Endodermal cell (in vitro differentiated cells): ENCODE measurements at regions not wholly inside any gene's neighbourhood (a gene's known extent, or its start where the extent isn't known, plus 50 kb on each side); places are given as distances from the start of the nearest gene placed in this dataset.

Source experiments
- DNase-seq: peaks from one replicate; pipeline ENCODE4 v3.0.0-alpha.2; 2017
- H3K27ac ChIP-seq: 2 replicates; pipeline ENCODE4 v1.5.1; 2013; ENCODE audit warnings: mild to moderate bottlenecking, low read depth, low read length, moderate library complexity
- H3K27me3 ChIP-seq: 2 replicates; pipeline ENCODE4 v1.6.1; 2013; ENCODE audit warnings: mild to moderate bottlenecking, low read length, moderate library complexity; ENCODE audit not compliant: insufficient read depth, control insufficient read depth, poor library complexity, severe bottlenecking
- H3K36me3 ChIP-seq: 2 replicates; pipeline ENCODE4 v1.7.0; 2013; ENCODE audit warnings: mild to moderate bottlenecking, low read length, moderate library complexity; ENCODE audit not compliant: control insufficient read depth, insufficient read depth
- H3K4me1 ChIP-seq: one replicate; pipeline ENCODE4 v1.7.0; 2013; ENCODE audit warnings: low read length; ENCODE audit not compliant: control insufficient read depth, insufficient read depth
- H3K4me3 ChIP-seq: 2 replicates; pipeline ENCODE4 v1.5.1; 2013; ENCODE audit warnings: mild to moderate bottlenecking, low read length, moderate library complexity
- H3K9ac ChIP-seq: 2 replicates; pipeline ENCODE4 v1.6.1; 2013; ENCODE audit warnings: mild to moderate bottlenecking, low read length, moderate library complexity; ENCODE audit not compliant: poor library complexity, severe bottlenecking; ENCODE audit errors: extremely low read depth
- H3K9me3 ChIP-seq: 2 replicates; pipeline ENCODE4 v1.6.1; 2013; ENCODE audit warnings: mild to moderate bottlenecking, low read length, moderate library complexity; ENCODE audit not compliant: control insufficient read depth
- H3K27ac Mint-ChIP-seq: 2 replicates; pipeline ENCODE4 v1.8.0; 2020; ENCODE audit warnings: mixed read lengths
- H3K27me3 Mint-ChIP-seq: 2 replicates; pipeline ENCODE4 v1.8.0; 2021; ENCODE audit warnings: mild to moderate bottlenecking, mixed read lengths; ENCODE audit not compliant: insufficient read depth
- H3K36me3 Mint-ChIP-seq: 2 replicates; pipeline ENCODE4 v1.8.0; 2020; ENCODE audit warnings: low read depth, mixed read lengths
- H3K4me1 Mint-ChIP-seq: 2 replicates; pipeline ENCODE4 v1.8.0; 2020; ENCODE audit warnings: mixed read lengths
- H3K4me3 Mint-ChIP-seq: 2 replicates; pipeline ENCODE4 v1.8.0; 2020; ENCODE audit warnings: mild to moderate bottlenecking, moderate library complexity, mixed read lengths
- H3K9me3 Mint-ChIP-seq: 2 replicates; pipeline ENCODE4 v1.8.0; 2020; ENCODE audit warnings: mild to moderate bottlenecking, mixed read lengths
- WGBS, 2 experiments: methylation state at CpG; one replicate each; pipeline versions ENCODE4 v1.1.5 to v1.1.7; 2013; ENCODE audit warnings: missing lambda C conversion rate in 2 of 2, mixed read lengths in 1 of 2; ENCODE audit not compliant: insufficient coverage in 1 of 2, insufficient read length in 1 of 2; 5-methylcytosine and 5-hydroxymethylcytosine counted together
- TF ChIP-seq, protein P1 (sequence below): fragments of 200-600 bp; sonication (generic); conservative IDR thresholded peaks from 2 replicates; pipeline ENCODE4 v1.5.0; 2021; ENCODE audit warnings: antibody characterized with exemption, mild to moderate bottlenecking

DNA sequence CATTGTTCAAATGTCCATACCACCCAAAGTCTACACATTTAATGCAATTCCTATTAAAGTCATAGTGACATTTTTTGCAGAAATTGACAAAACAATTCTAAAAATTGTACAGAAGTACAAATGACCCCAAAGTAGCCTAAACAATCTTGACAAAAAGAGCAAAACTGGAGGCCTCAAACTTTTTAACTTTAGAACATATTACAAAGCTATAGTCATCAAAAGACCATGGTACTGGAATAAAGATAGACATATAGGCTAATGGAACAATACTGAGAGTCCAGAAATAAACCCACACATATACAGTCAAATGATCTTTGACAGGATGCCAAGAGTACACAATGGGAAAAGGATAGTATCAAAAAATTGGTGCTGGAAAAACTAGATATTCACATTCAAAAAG, 213.2 kb upstream of the SAMSN1 start:
- Histone ChIP-seq H3K4me1 (no peaks in the 10 kb centered on the region), H3K36me3 (no peaks in the 10 kb centered on the region), H3K27ac (no peak overlapping the region), H3K9ac (no peak overlapping the region), H3K4me3 (no peak overlapping the region), H3K27me3 (no peaks in the 10 kb centered on the region), H3K9me3 (peaks cover 6% of the 10 kb centered on the region)
- no peaks in the 10 kb centered on the region for H3K27me3 Mint-ChIP-seq
- no peaks in the 10 kb centered on the region for H3K4me1 Mint-ChIP-seq
- H3K27ac Mint-ChIP-seq, result no peak overlapping the region
- TF ChIP-seq, protein P1, sequence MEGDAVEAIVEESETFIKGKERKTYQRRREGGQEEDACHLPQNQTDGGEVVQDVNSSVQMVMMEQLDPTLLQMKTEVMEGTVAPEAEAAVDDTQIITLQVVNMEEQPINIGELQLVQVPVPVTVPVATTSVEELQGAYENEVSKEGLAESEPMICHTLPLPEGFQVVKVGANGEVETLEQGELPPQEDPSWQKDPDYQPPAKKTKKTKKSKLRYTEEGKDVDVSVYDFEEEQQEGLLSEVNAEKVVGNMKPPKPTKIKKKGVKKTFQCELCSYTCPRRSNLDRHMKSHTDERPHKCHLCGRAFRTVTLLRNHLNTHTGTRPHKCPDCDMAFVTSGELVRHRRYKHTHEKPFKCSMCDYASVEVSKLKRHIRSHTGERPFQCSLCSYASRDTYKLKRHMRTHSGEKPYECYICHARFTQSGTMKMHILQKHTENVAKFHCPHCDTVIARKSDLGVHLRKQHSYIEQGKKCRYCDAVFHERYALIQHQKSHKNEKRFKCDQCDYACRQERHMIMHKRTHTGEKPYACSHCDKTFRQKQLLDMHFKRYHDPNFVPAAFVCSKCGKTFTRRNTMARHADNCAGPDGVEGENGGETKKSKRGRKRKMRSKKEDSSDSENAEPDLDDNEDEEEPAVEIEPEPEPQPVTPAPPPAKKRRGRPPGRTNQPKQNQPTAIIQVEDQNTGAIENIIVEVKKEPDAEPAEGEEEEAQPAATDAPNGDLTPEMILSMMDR, result no peak
- H3K36me3 Mint-ChIP-seq, result no peaks in the 10 kb centered on the region
- no peak for DNase-seq
- peaks cover 2% of the 10 kb centered on the region for H3K9me3 Mint-ChIP-seq
- no peak overlapping the region for H3K4me3 Mint-ChIP-seq

DNA sequence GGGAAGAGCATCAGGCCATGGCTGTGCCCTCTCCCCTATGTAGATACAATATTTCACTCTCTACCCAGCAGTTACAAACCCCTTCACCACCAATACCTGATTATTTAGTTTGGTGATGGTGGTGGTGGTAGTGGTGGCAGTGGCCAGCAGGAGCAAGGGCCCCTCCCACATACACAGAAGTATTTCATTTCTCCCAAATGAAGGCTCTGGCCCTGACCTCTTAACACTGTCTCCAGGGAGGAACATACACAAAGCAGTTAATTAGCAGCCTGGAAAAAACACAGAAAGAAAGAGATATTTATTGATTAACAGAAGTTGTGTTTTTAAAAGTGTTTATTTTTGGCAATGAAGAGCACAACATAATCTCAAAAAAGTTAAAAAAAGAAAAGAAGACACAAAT, 212.7 kb upstream of the SAMSN1 start:
- peaks cover 6% of the 10 kb centered on the region for H3K9me3 ChIP-seq
- Mint-ChIP-seq H3K27ac (no peak overlapping the region), H3K36me3 (no peaks in the 10 kb centered on the region), H3K4me1 (peaks cover under 1% of the 10 kb centered on the region), H3K27me3 (no peaks in the 10 kb centered on the region), H3K9me3 (peaks cover 2% of the 10 kb centered on the region), H3K4me3 (no peak overlapping the region)
- H3K27me3 ChIP-seq, result no peaks in the 10 kb centered on the region
- H3K4me1 ChIP-seq, result peaks cover 1% of the 10 kb centered on the region
- H3K36me3 ChIP-seq, result no peaks in the 10 kb centered on the region
- no peak overlapping the region for H3K27ac ChIP-seq
- H3K9ac ChIP-seq, result no peak overlapping the region
- DNase-seq, result no peak
- no peak overlapping the region for H3K4me3 ChIP-seq
- TF ChIP-seq, protein P1, result no peak

DNA sequence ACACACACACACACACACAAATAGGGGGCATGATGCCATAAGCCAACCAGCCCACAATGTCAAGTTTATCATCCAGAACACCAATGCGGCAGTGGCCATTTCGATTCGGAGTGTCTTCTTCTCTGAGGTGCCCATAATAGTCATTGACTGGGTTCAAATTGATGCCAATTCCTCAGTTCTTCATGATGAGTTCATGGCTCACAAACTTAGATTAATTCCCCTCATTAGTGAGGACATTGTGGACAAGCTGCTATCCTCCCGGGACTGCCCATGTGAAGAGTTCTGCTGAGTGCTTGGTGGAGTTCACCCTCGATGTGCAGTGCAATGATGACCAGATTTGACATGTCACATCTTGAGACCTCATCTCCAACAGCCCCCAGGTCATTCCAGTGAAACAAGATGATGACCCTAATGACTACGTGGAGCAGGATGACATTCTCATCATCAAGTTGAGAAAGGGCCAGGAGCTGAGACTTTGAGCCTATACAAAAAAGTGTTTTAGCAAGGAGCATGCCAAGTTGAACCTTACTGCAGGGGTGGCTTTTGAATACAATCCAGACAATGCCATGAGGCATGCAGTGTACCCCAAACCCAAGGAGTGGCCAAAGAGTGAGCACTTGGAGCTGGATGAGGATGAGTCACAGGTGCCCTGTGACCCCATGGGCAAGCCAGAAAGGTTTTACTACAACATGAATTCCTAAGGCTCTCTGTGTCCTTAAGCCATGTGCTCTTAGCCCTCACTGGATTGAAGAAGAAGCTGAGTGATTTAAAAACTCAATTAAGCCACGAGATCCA, 211.6 kb upstream of the SAMSN1 start:
- H3K4me3 Mint-ChIP-seq, result no peak overlapping the region
- H3K27me3 Mint-ChIP-seq, result no peaks in the 10 kb centered on the region
- 87 to 90% methylated on average over 7 of the region's 7 CpGs for WGBS, 2 experiments
- H3K9me3 Mint-ChIP-seq, result peaks cover 2% of the 10 kb centered on the region
- H3K4me3 ChIP-seq, result no peak overlapping the region
- H3K36me3 ChIP-seq, result no peaks in the 10 kb centered on the region
- peaks cover 6% of the 10 kb centered on the region for H3K4me1 ChIP-seq
- no peaks in the 10 kb centered on the region for H3K36me3 Mint-ChIP-seq
- no peak for DNase-seq
- no peak overlapping the region for H3K27ac Mint-ChIP-seq
- no peaks in the 10 kb centered on the region for H3K27me3 ChIP-seq
- peaks cover 2% of the 10 kb centered on the region for H3K4me1 Mint-ChIP-seq
- peaks cover 6% of the 10 kb centered on the region for H3K9me3 ChIP-seq
- TF ChIP-seq, protein P1, result no peak
- H3K9ac ChIP-seq, result no peak overlapping the region
- H3K27ac ChIP-seq, result no peak overlapping the region
